Stimulated activated effector memory CD8-positive, alpha-beta T cell treated with anti-CD3 and anti-CD28 coated beads, Interleukin-12 subunit alpha, Interleukin-12 subunit beta, amount 100 ng/mL, for 72 hours (primary cell): ENCODE measurements at regions not wholly inside any gene's neighbourhood (a gene's known extent, or its start where the extent isn't known, plus 50 kb on each side); places are given as distances from the start of the nearest gene placed in this dataset.

Experiments
- ATAC-seq: fragments of 150-1000 bp; cut with Tn5 transposase; 2 replicates; pipeline ENCODE4 v1.10.0; 2021
- DNase-seq, 2 donors: peaks; one replicate each; pipeline ENCODE4 v3.0.0; 2021 to 2022; ENCODE audit warnings: low spot score in 2 of 2
- H3K27ac Mint-ChIP-seq: one replicate; pipeline ENCODE4 v1.8.0; 2022; ENCODE audit warnings: mild to moderate bottlenecking, mixed read lengths
- H3K36me3 Mint-ChIP-seq: one replicate; pipeline ENCODE4 v1.8.0; 2022; ENCODE audit warnings: mild to moderate bottlenecking, mixed read lengths
- H3K4me1 Mint-ChIP-seq: one replicate; pipeline ENCODE4 v1.8.0; 2022; ENCODE audit warnings: mixed read lengths
- H3K4me3 Mint-ChIP-seq: one replicate; pipeline ENCODE4 v1.8.0; 2022; ENCODE audit warnings: mild to moderate bottlenecking, mixed read lengths
- H3K9me3 Mint-ChIP-seq: one replicate; pipeline ENCODE4 v1.8.0; 2022; ENCODE audit warnings: mixed read lengths

DNA sequence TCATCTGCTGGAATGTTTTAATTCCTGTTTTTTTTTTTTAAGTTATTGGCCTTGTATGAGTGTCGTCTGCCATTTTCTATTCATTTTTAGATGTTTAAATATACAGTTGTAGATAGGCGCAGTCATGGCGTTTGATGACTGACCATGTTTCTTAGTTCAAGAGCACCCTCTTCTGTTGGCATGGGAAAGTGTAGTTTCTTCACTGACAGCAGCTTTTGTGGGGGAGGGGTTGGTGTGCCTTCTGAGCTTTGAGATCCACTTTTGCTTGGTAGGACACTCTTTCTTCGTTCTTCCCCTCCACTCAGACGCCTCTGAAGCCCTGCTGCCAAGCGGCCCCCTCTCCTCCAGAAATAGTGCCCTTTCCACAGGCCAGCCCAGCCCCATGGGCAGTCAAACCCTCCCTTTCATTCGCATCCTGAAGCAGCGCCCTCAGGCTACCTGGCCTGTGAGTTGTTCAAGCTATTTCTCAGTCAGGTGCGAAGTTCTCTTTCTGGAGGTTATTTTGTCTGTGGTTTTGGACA, 492.0 kb downstream of the TNS1 start:
- Mint-ChIP-seq H3K9me3 (no peaks in the 10 kb centered on the region), H3K4me1 (no peaks in the 10 kb centered on the region)
- ATAC-seq: no peak

DNA sequence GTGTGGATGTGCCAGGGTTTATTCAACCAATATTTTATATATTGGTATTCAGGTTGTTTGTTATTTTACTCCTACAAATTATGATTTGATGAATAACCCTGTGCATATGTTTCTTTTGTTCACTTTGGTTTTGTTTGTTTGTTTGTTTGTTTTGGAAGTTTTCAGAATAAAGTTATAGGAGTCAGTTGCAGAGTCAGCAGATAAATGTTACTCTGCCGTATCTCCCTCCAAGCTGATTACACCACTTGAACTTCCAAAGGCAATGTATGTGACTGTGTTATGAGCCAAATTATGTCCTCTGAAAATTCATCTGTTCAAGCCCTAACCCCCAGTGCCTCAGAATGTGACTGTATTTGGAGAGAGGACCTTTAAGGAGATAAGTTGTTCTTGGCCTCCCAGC, 497.5 kb downstream of the TNS1 start:
- ATAC-seq (no peak), DNase-seq (no peak)
- no peak overlapping the region for H3K4me3 Mint-ChIP-seq
- no peaks in the 10 kb centered on the region for H3K36me3 Mint-ChIP-seq
- no peak overlapping the region for H3K27ac Mint-ChIP-seq
- no peaks in the 10 kb centered on the region for H3K4me1 Mint-ChIP-seq
- no peaks in the 10 kb centered on the region for H3K9me3 Mint-ChIP-seq

More for the DNA sequence above, 492.0 kb downstream of the TNS1 start:
- Mint-ChIP-seq H3K36me3 (no peaks in the 10 kb centered on the region), H3K4me3 (no peak overlapping the region), H3K27ac (no peak overlapping the region)
- DNase-seq: no peak

DNA sequence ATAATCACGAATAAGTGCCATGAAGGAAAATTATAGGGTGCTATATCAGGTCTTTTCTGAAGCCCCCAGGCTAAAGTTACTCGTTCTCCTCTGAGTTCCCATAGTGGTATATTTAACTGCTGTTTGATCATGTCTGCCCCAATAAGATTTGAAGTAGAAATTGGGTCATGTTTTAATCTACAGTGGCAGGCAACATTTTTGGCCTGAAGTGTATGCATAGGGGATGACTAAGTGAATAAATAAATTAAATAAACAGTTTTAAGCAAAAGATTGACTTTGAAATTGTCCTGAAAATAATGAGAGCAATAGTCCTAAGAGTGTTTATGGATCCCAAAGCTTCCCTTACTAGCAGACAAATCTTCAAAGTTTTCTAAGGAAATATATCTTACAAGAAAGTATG, 500.9 kb downstream of the TNS1 start:
- ATAC-seq (no peak), DNase-seq (no peak)
- no peaks in the 10 kb centered on the region for H3K9me3 Mint-ChIP-seq
- H3K4me1 Mint-ChIP-seq: no peaks in the 10 kb centered on the region
- H3K36me3 Mint-ChIP-seq: no peaks in the 10 kb centered on the region
- H3K4me3 Mint-ChIP-seq: no peak overlapping the region
- H3K27ac Mint-ChIP-seq: no peak overlapping the region

DNA sequence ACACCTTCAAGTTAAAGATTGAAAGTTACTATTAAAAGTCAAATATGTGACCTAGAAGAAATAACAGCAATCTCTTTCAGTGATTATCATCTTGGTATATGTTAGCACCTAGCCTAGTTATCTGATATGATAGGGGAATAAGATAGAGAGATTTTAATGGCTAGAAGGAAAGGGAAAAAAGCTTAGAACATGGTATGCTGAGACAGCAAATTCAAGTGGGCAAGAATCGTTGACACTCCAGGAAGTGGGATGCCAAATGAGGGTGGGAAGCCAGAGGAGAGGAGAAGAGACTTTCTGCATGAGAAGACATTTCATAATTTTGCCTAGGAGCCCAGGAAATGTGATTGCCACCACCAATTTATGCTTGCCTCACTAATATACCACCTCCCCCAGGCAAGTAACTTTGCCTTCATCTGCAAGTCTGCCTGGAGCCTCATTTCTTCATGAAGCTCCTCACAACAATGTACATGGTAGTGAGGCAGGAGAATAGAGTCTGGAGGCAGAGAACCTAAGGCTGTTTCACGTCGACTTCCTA, 504.9 kb downstream of the TNS1 start:
- Mint-ChIP-seq H3K4me3 (no peak overlapping the region), H3K27ac (no peak overlapping the region), H3K9me3 (no peaks in the 10 kb centered on the region), H3K4me1 (no peaks in the 10 kb centered on the region), H3K36me3 (no peaks in the 10 kb centered on the region)
- DNase-seq (no peak), ATAC-seq (no peak)

GRCh38 chr2:217494557-217494956, 508.2 kb downstream of the TNS1 start:
- ATAC-seq (no peak), DNase-seq (no peak)
- H3K9me3 Mint-ChIP-seq: no peaks in the 10 kb centered on the region
- H3K27ac Mint-ChIP-seq: no peak overlapping the region
- H3K36me3 Mint-ChIP-seq: no peaks in the 10 kb centered on the region
- H3K4me1 Mint-ChIP-seq: no peaks in the 10 kb centered on the region
- H3K4me3 Mint-ChIP-seq: no peak overlapping the region

GRCh38 chr2:217491271-217491670, 511.5 kb downstream of the TNS1 start:
- no peaks in the 10 kb centered on the region for H3K9me3 Mint-ChIP-seq
- no peaks in the 10 kb centered on the region for H3K4me1 Mint-ChIP-seq
- H3K27ac Mint-ChIP-seq: no peak overlapping the region
- ATAC-seq: no peak
- DNase-seq: no peak
- no peaks in the 10 kb centered on the region for H3K36me3 Mint-ChIP-seq
- H3K4me3 Mint-ChIP-seq: no peak overlapping the region

GRCh38 chr2:217489145-217489960, 513.4 kb downstream of the TNS1 start:
- DNase-seq (no peak), ATAC-seq (no peak)
- no peak overlapping the region for H3K27ac Mint-ChIP-seq
- no peaks in the 10 kb centered on the region for H3K36me3 Mint-ChIP-seq
- H3K9me3 Mint-ChIP-seq: no peaks in the 10 kb centered on the region
- H3K4me1 Mint-ChIP-seq: no peaks in the 10 kb centered on the region
- H3K4me3 Mint-ChIP-seq: no peak overlapping the region

- ATAC-seq (no peak), DNase-seq (no peak)
- Mint-ChIP-seq H3K4me3 (no peak overlapping the region), H3K4me1 (no peaks in the 10 kb centered on the region), H3K9me3 (peaks cover 2% of the 10 kb centered on the region), H3K36me3 (no peaks in the 10 kb centered on the region), H3K27ac (no peak overlapping the region)
Observed at GRCh38 chr2:217484046-217484445, 518.7 kb downstream of the TNS1 start.

DNA sequence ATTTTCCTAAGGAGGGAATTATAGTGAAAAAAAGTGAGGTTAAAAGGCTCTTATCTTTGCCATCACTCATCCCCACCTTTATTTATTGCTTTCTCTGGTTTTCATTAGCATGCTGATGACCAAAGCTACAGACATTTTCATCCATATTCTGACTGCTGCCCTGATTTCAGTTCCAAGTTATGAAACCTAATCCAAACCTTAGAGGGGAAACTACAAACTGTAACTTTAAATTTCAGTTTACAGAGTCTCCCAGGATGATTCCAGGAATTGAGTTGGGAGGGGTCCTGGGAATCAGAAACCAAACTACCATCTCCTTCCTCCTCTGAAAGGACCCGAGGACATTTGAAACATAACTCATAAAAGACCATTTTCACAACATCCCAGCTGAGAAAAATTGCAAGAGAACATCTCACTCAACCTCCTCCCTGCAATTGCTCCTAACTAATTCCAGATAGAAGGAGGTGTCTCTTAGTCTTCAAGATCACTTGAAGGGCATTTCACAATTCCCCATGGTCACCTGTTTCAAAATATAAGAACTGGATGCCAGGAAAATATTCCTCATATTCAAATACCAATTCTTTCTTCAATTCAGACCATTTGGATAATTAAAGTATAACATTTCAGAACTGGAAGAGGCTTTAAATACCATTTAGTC, 520.6 kb downstream of the TNS1 start:
- Mint-ChIP-seq H3K9me3 (peaks cover 2% of the 10 kb centered on the region), H3K27ac (no peak overlapping the region)
- DNase-seq: no peak

GRCh38 chr2:217481577-217481976, 521.2 kb downstream of the TNS1 start:
- no peak overlapping the region for H3K27ac Mint-ChIP-seq
- no peak for ATAC-seq
- no peak overlapping the region for H3K4me3 Mint-ChIP-seq
- no peaks in the 10 kb centered on the region for H3K4me1 Mint-ChIP-seq
- no peak for DNase-seq
- peaks cover 2% of the 10 kb centered on the region for H3K9me3 Mint-ChIP-seq
- no peaks in the 10 kb centered on the region for H3K36me3 Mint-ChIP-seq

More for the DNA sequence above, 520.6 kb downstream of the TNS1 start:
- Mint-ChIP-seq H3K4me1 (no peaks in the 10 kb centered on the region), H3K36me3 (no peaks in the 10 kb centered on the region), H3K4me3 (no peak overlapping the region)
- ATAC-seq: no peak

DNA sequence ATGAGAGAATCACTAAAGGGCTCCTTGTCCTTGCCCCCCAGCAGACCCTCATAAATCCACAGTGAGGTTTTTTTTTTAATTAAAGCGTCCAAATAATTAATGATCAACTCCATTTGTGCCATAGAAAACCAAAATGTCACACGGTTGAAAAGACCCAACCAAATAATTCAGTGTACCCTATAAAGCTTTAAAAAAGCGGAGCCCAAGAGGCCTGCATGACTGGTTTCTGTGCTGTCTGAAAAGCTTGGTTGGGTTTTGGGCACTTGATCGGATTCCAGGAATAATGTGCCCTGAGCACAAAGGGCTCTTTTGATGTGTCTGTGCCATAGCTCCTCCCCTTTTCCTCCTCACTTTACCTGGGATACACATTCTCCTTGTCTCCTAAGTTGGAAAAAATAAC, 523.2 kb downstream of the TNS1 start:
- peaks cover 2% of the 10 kb centered on the region for H3K9me3 Mint-ChIP-seq
- H3K27ac Mint-ChIP-seq: no peak overlapping the region
- H3K4me3 Mint-ChIP-seq: no peak overlapping the region
- H3K4me1 Mint-ChIP-seq: no peaks in the 10 kb centered on the region
- H3K36me3 Mint-ChIP-seq: no peaks in the 10 kb centered on the region
- ATAC-seq: no peak
- no peak for DNase-seq

- DNase-seq: no peak
- no peak overlapping the region for H3K4me3 Mint-ChIP-seq
- no peak overlapping the region for H3K27ac Mint-ChIP-seq
- H3K36me3 Mint-ChIP-seq: no peaks in the 10 kb centered on the region
- H3K9me3 Mint-ChIP-seq: peaks cover 2% of the 10 kb centered on the region
- no peak for ATAC-seq
- no peaks in the 10 kb centered on the region for H3K4me1 Mint-ChIP-seq
Observed at GRCh38 chr2:217478831-217479455, 523.9 kb downstream of the TNS1 start.

- Mint-ChIP-seq H3K27ac (no peak overlapping the region), H3K4me1 (no peaks in the 10 kb centered on the region), H3K4me3 (no peak overlapping the region), H3K36me3 (no peaks in the 10 kb centered on the region), H3K9me3 (no peaks in the 10 kb centered on the region)
- no peak for DNase-seq
- ATAC-seq: peak; percentile 32
Observed at GRCh38 chr2:217477583-217477982, 525.2 kb downstream of the TNS1 start.

DNA sequence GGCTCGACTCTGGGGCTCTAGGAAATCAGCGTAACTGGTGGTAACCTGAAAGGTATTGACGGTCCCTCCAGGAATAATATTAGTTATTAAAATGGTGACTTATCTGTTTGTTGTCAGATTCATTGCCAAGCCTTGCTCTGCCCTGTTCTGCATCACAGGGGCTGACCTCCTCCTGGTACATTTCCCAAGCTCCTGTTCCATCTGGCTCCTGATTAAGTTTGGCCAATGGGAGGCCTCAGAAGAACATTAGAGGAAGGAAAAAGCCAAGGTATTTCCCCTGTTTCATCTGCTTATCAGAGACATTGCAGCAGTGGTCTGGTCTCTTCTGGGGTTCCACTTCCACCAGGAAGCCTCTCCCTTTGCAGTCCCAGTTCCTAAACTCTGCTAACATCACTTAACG, 527.0 kb downstream of the TNS1 start:
- H3K4me1 Mint-ChIP-seq: no peaks in the 10 kb centered on the region
- DNase-seq (no peak), ATAC-seq (no peak)
- H3K27ac Mint-ChIP-seq: no peak overlapping the region
- H3K36me3 Mint-ChIP-seq: no peaks in the 10 kb centered on the region
- H3K9me3 Mint-ChIP-seq: no peaks in the 10 kb centered on the region
- H3K4me3 Mint-ChIP-seq: no peak overlapping the region

DNA sequence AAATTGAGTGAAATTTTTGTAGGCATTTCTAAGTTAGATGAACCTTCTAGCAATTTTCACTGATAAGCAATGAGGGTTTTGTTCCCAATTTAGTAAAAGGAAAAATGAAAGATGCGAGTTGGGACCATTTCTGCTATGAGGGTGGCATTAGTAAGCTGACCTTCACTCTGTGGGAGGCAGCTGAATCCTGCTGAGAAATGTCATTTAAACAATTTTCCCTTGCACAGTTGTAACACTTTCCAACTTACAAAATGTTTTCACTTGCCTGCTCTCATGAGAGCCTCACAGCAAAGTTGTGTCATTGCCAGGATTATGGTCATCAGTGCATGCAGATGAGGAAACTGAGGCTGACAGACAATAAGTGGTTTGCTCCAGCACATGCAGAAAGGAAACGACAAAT, 527.7 kb downstream of the TNS1 start:
- Mint-ChIP-seq H3K9me3 (no peaks in the 10 kb centered on the region), H3K4me3 (no peak overlapping the region), H3K27ac (no peak overlapping the region), H3K4me1 (no peaks in the 10 kb centered on the region), H3K36me3 (no peaks in the 10 kb centered on the region)
- DNase-seq (no peak), ATAC-seq (no peak)
